HG02870 (cell line): ENCODE measurements at regions not wholly inside any gene's neighbourhood (a gene's known extent, or its start where the extent isn't known, plus 50 kb on each side); places are given as distances from the start of the nearest gene placed in this dataset.
"Not testable (repeated sequence)": the region's sequence is repeated elsewhere in the genome, so short reads cannot be mapped to it uniquely, and the experiment has no call there.

ENCODE experiments used
- ATAC-seq: cut with Tn5 transposase; IDR thresholded peaks from one replicate; pipeline ENCODE4 v1.9.1; 2021; ENCODE audit warnings: mild to moderate bottlenecking, moderate library complexity; ENCODE audit not compliant: unreplicated experiment

- ATAC-seq, result no peak
These were observed 102.2 kb downstream of the CDC42EP3 start for GRCh38 chr2:37569131-37569823.

- no peak for ATAC-seq
These were observed 101.3 kb downstream of the CDC42EP3 start for GRCh38 chr2:37569986-37570679.

DNA sequence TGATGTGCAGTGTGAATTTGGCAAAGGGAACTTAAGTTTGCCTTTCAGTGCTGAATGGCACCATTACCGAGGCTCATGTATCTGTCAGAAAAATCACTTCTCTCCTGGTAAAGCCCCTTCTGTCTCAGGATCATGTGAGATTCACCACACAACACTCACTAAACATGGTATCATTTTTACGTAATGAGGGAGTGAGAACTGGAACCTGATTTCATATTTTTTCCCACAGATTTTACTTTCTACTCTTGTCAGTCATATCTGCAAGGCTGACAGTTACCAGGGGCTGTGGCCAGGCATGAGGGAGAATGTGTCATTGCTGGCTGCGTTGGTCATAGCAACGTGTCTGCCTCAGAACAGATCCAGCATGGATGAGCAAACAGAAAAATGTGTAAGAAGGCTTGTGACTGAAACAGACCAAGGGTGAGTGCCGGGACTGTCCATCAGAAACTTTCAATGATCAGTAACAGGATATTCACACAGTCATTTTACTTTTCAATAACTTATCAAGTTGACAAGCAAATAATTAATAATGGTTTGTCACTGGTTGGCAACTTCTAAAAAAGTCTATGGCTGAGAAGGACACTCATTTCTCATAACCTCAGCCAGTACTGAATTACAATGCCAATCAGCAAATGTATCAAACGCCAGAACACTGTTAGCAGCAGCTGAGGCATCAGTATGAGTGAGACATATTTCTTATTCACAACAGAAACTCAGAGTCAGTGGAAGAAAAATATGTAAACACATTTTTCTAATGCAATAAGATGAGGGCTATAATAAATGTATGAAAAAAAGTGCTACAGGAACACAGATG lies 100.5 kb downstream of the CDC42EP3 start:
- ATAC-seq, result peak; percentile 86

GRCh38 chr2:37571587-37572136 lies 99.8 kb downstream of the CDC42EP3 start:
- ATAC-seq, result no peak

- peak; percentile 46 for ATAC-seq
These were observed 97.7 kb downstream of the CDC42EP3 start for GRCh38 chr2:37573451-37574388.

DNA sequence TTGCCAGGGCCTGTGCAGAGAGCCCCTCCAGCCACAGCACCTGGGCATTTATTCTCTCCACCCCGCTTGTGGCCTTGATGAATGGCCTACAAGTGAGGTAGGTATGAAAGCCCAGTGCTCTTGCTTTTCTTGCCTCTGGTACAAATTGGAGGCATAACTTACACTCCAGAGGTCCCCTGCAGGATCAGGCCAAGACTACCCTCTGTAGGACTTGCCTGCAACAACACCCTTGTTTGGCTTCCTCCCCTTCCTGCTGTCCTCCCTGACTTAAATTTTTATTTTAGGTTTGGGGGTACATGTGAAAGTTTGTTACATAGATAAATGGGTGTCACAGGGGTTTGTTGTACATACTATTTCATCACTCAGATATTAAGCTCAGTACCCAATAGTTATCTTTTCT lies 95.7 kb downstream of the CDC42EP3 start:
- no peak for ATAC-seq

DNA sequence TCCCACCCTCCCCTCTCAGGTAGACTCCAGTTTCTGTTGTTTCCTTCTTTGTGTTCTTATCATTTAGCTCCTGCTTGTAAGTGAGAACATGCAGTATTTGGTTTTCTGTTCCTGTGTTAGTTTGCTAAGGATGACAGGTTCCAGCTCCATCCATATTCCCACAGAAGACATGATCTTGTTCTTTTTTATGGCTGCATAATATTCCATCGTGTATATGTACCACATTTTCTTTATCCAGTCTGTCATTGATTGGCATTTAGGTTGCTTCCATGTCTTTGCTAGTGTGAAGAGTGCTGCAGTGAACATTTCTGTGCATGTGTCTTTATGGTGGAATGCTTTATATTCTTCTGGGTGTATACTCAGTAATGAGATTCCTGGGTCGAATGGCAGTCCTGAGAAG lies 95.2 kb downstream of the CDC42EP3 start:
- not testable (repeated sequence) for ATAC-seq

- no peak for ATAC-seq
These were observed 94.6 kb downstream of the CDC42EP3 start for GRCh38 chr2:37576831-37577230.

- ATAC-seq, result no peak
These were observed 92.2 kb downstream of the CDC42EP3 start for GRCh38 chr2:37579192-37579713.

- ATAC-seq, result not testable (repeated sequence)
These were observed 91.5 kb downstream of the CDC42EP3 start for GRCh38 chr2:37579949-37580348.

DNA sequence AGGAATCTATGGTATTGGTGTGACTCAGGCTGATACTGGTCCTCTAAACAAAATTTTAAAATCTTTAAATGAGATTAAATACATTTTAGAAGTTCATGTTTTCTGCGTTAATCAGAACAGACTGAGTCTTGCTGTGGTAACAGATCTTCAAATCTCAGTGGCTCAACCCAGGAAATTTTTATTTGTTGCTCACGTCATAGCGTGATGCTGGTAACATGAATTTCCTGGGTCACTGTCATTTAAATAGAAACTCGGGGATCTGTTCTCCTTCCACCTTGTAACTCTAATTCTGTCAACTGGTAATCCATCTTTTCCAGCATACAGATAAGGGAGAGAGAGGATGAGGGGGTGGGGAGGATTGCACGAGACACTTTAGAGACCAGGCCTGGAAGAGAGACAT lies 90.0 kb downstream of the CDC42EP3 start:
- ATAC-seq, result no peak

DNA sequence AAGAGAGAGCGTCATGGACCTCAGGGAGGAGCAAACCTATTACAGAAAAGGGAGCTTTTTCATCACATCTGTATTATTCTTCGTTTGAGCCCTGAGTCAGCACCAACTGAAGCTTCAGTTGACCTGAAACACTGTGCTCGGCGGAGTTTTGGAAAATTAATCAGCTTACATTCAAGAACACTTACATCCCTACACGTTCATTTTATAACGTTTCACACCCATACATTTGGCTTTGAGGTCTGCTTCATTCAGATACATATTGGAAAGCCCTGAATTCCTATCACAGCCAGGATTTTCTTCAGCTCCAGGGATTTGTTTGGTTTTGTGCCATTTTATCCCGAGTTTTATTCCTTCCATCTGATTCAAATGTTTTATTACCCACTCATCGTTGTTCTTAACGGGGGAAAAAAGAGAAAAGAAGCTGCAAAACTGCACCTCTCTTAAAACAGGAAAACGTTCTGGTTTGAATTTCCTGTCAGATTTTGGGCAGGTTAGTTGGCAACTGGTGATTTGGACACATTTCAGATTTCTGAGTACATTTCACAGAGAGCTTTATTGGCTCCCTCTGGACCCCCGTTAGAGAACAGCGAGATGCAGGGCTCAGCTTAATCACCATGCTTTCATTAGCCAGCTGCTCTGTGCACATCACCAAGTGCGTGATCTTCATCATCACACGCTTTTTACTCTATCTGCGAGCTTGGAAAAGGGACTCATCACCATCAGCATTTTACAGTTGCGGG lies 88.8 kb downstream of the CDC42EP3 start:
- no peak for ATAC-seq

DNA sequence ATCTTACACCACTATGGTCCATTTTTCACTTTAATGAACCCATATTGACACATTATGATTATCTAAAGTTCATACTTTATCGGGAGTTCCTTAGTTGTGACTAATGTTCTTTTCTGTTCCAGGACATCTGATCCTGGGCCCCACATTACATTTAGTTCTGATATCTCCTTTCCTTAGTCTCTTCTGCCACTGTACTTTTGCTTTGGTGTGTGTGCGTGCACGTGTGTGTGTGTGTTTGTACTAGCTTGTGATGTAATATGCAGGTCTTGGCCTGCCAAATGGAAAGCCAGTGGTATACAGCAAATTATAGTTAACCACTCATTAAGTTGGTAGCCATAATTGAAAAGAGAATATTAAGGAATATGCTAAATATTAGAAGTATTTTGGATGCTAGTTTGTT lies 88.0 kb downstream of the CDC42EP3 start:
- no peak for ATAC-seq

- no peak for ATAC-seq
These were observed 87.6 kb downstream of the CDC42EP3 start for GRCh38 chr2:37583867-37584266.

DNA sequence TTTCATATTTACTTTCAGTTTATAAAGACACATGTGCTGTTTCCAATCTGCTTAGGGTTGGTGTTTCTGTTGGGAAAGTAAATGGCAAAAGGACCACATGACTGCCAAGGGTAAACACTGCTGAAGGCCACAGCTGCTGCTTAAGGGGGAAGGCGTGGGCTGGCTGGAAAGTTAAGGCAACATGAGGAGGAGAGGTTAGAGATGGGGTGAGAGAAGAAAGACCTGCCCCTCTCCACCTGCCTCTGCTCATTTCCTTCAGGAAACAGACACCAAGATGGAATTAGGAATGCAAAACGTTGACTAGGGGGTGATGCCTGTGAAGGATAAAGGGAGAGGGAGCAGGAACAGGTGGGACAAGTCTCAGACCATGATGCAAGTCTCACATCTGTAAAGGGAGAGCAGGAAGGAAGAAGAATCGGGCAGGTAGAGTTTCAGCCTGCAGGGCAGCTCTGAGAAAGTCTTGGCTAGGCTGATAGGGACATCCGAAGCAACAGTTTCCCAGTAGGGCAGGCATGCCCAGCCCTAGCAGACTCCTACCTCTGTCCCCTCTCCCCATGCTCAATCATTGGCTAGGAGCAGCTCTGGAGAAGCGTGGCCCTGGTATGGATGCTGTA lies 86.0 kb downstream of the CDC42EP3 start:
- ATAC-seq, result peak; percentile 38

DNA sequence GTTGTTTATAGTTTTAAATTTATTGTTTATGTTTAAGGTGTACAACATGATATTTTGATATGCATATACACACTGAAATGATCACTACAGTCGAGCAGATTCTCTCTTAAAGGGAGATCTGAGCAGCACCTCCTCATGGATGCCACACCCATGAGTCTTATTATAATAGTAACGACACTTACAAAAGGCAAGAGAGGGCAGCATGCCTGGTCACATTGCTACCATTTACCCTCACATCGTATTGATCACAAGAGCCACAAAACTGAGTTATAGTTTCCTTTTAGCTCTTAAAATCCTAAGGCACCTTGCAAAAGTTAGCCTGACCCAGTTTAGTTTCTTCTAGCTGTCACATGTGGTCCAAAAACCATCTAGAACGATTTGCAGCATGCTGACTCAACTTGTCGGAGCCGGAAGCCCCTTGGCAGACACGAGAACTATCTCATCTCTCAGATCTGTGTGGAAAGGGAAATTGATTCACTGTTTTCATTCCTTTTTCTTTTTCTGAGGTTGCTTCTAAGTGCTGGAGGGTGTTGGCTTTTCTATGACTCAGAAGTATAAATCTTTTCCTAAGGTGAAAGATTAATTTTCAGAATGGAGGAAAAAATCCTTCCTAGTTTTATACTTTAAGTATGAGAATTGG lies 85.3 kb downstream of the CDC42EP3 start:
- no peak for ATAC-seq

DNA sequence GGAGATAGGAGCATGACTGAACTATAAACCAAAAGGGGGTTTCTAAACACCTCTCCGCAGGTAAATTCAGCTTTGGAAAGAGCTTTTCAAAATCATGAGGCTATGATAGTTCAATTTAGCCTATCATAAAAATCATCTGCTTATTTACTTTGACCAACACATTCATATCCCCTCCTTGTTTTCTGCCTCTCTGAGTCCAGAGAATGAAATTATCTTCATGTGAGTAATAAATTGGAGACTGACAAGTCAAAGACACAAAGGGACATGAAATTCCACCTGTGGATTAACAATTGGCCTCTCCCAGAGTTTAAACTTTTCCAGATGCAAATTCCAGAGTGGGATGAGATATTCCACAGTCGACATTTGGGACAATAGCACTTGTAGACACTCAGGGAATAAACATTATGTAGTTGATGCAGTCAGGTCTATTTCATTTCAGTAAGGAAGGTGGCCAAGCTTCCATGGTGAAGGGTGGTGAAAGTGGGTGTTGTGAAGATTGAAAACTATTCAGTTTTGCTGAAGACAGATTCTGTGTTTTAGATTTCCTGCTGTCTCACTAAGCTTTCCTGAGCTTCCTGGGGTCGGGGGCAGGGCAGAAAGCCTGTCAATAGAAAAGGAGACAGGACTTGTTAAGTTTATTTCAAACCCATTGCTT lies 84.7 kb downstream of the CDC42EP3 start:
- no peak for ATAC-seq

GRCh38 chr2:37587817-37588216 lies 83.6 kb downstream of the CDC42EP3 start:
- ATAC-seq, result no peak
